ENCODE measurements at regions not wholly inside any gene's neighbourhood (a gene's known extent, or its start where the extent isn't known, plus 50 kb on each side); places are given as distances from the start of the nearest gene placed in this dataset.

GRCh38 chr3:46096336-46096735 is 69.1 kb upstream of the XCR1 start:
- TF ChIP-seq CTCF (conservative IDR thresholded peaks at IDR 0.05; ENCODE audit: low read depth, low read length) (no peak), RAD21 (IDR thresholded peaks at IDR 0.05; ENCODE audit: low read length) (no peak), RCOR1 (IDR thresholded peaks at IDR 0.05; ENCODE audit: insufficient replicate concordance, low read length) (no peak), ELK1 (IDR thresholded peaks at IDR 0.05; ENCODE audit: borderline replicate concordance, low read depth, low read length) (no peak), BHLHE40 (IDR thresholded peaks at IDR 0.05; ENCODE audit: low read depth, low read length) (no peak)
- peak overlapping the region; percentile 70; the same call in 1 of the 2 replicates for H2AK5ac ChIP-seq (ENCODE audit: low read depth, low read length)
- no peak overlapping the region for H2AK9ac ChIP-seq (replicated peaks; ENCODE audit: low read depth, low read length, poor library complexity)
- DNase-seq, result no peak
- no peaks in the 10 kb centered on the region for H3K9me3 ChIP-seq (ENCODE audit: control insufficient read depth, insufficient read depth, low read length)
- H3K27me3 ChIP-seq (ENCODE audit: control insufficient read depth, insufficient read depth, low read length), result peaks cover 5% of the 10 kb centered on the region; the same call in 1 of the 2 replicates
- H2BK20ac ChIP-seq (ENCODE audit: low read depth, low read length), result no peak overlapping the region
- no peak overlapping the region for H4K8ac ChIP-seq (ENCODE audit: low read depth in 2 of 2, low read length in 2 of 2)
- H2BK15ac ChIP-seq (ENCODE audit: low read depth, low read length), result 0 out of 3 replicates have a peak overlapping the region, but pooled peaks have one; percentile 31
- H3K27ac ChIP-seq (ENCODE audit: insufficient read depth, low read length), result no peak overlapping the region
- in situ Hi-C loops (cut with MboI; ENCODE audit: low sequenced_read_pairs) (loop anchor here (25.0 kb wide), 1 partner anchor 1059 kb away; the partner anchor contains the start of gene CLEC3B), dilution Hi-C loops (cut with HindIII; ENCODE audit: low sequenced_read_pairs, unreplicated experiment) (no loop called here), intact Hi-C loops (cut with micrococcal nuclease) (no loop called here)
- H3K9me1 ChIP-seq (ENCODE audit: insufficient read depth, low read length), result no peaks in the 10 kb centered on the region; the same call in 1 of the 2 replicates
- 80% methylated on average over 1 of the region's 4 CpGs; no CpG with 5 or more reads in 1 of the 2 experiments for WGBS, 2 experiments (ENCODE audit: extremely low coverage in 2 of 2, insufficient read length in 1 of 2)
- ATAC-seq (ENCODE audit: low read depth), result no peak
- H4K91ac ChIP-seq (ENCODE audit: insufficient read depth, low read depth, low read length), result no peak overlapping the region
- no peak overlapping the region for H3K23ac ChIP-seq (ENCODE audit: low read depth, low read length)
- no peak overlapping the region for H4K5ac ChIP-seq (ENCODE audit: low read depth, low read length)
- no peak overlapping the region for H3K4ac ChIP-seq (ENCODE audit: low read depth, low read length)
- no peak overlapping the region for H3K18ac ChIP-seq (ENCODE audit: low read depth, low read length)
- H3K79me1 ChIP-seq (ENCODE audit: low read depth in 1 of 2, low read length in 2 of 2), result no peaks in the 10 kb centered on the region
- H3K9ac ChIP-seq (ENCODE audit: low read depth, low read length), result no peak overlapping the region
- H3K4me3 ChIP-seq (ENCODE audit: insufficient read depth, low read depth, low read length), result no peak overlapping the region
- POLR2A ChIA-PET (ENCODE audit: unreplicated experiment), result no interaction called here
- H3K14ac ChIP-seq (replicated peaks; ENCODE audit: low read depth, low read length), result no peak overlapping the region
- peaks cover 6% of the 10 kb centered on the region for H3K4me1 ChIP-seq (ENCODE audit: control insufficient read depth, insufficient read depth, low read length)
- H3K36me3 ChIP-seq (ENCODE audit: control insufficient read depth, insufficient read depth, low read length), result no peaks in the 10 kb centered on the region
- no peak overlapping the region for H2BK5ac ChIP-seq (ENCODE audit: low read depth, low read length, poor library complexity, severe bottlenecking)
- no peaks in the 10 kb centered on the region for H4K20me1 ChIP-seq (ENCODE audit: insufficient read depth, low read length)
- H2BK120ac ChIP-seq (ENCODE audit: low read depth, low read length), result no peak overlapping the region
- H2AFZ ChIP-seq (replicated peaks; ENCODE audit: low read length, poor library complexity), result no peak overlapping the region
- CTCF ChIA-PET, result no interaction called here
- no TSS peak for BruUV-seq (replicated peaks)
- H3K56ac ChIP-seq (ENCODE audit: extremely low read depth, insufficient read depth, low read length), result no peak overlapping the region
- H3K4me2 ChIP-seq (ENCODE audit: low read depth, low read length), result no peak overlapping the region

All from IMR-90 (cell line).